ENCODE measurements at regions not wholly inside any gene's neighbourhood (a gene's known extent, or its start where the extent isn't known, plus 50 kb on each side); places are given as distances from the start of the nearest gene placed in this dataset.
"Not testable (repeated sequence)": the region's sequence is repeated elsewhere in the genome, so short reads cannot be mapped to it uniquely, and the experiment has no call there.

DNA sequence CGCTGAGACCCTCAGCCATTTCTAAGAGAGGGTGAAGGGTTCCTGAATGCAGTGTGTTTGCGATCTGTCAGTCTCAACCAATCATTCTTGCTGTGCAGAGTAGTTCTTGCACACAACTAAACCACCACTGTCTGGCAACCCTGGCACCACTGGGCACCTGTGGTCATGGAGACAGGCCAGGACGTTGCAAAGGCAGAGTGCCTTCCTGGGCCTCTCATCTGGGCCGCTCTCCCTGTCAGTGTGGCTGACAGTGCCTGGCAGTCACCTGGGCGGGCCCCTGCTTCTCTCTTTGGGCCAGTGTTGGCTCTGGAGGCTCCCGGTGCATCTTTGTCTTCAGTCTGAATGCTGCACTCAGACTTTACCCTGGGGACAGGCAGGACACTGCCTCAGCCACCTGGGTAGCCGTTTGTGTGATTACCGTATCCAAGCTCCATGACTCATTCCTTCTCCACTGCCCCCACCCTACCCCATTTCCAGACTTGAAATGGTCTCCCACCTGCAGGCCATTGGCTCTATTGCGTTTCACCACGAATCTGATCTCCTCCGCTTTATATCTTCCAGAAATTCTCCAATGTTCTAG, 104.6 kb upstream of the KLF13 start:
- DNase-seq = no peak

DNA sequence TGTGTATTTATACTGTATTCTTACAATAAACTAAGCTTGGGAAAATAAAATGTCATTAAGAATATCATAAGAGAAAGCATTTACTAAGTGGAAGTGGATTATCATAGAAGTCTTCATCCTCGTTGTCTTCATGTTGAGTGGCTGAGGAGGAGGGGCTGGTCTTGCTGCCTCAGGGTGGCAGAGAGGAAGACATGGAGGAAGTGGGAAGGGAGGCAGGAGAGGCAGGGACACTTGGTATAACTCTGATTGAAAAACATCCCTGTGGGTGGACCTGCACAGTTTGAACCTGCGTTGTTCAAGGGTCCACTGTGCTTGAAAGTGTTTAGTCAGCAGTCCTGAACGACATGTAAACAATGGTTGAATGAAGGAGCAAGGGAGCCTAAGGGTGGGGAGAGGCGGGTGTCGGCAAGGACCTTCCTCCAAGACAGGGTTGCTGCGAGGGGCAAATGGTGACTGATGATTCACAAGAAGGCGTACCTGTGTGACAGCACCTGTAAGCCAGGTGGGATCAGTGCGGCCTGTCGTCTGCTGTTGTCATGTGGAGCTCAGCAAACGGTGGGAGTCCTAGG, 103.8 kb upstream of the KLF13 start:
- no peak for DNase-seq

- no peak for DNase-seq
These were observed 102.9 kb upstream of the KLF13 start for GRCh38 chr15:31223478-31224350.

- not testable (repeated sequence) for DNase-seq
These were observed 102.0 kb upstream of the KLF13 start for GRCh38 chr15:31224661-31225060.

DNA sequence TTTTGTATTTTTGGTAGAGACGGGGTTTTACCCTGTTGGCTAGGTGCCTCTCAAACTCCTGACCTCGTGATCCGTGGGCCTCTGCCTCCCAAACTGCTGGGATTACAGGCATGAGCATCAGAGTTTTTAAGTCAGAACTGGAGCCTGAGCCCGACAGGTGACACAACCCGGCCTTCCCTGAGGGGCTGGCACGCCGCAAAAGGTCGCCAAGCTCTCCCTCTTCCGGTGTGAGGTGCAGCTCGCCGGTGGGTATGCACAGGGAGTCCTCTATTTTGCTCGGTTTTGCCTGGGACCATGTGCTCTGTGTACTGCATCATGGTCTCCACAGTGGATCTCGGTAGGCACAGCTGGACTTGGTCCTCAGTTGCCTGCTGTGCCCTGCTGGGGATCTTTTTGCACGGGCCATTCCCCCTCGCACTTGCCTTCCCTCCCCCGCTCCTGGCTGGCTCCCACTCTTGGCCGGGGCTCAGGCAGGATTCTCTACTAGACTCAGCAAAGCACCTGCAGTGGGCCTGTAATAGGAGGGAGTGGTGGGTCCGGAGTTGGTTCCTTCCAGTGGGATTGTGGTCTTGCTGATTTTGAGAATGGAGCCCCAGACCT, 101.2 kb upstream of the KLF13 start:
- DNase-seq = no peak

GRCh38 chr15:31226021-31226420, 100.6 kb upstream of the KLF13 start:
- DNase-seq = no peak

DNA sequence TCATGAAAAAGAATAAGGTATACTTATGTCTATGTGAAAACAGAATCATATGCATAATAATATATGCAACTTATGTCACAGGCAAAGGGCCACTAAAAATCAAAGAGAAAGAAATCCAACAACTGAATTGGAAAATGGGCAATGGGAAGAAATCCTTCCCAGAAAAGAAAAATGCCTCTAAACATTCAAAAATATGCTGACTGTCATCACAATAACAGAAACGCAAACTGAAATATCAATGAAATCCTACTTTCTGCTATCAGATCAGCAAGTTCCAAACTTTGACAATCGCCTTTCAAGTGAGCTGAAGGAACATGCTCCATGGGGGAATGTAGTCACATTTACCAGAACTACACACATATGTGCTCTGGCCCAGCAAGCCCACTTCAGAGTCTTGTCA, 99.4 kb upstream of the KLF13 start:
- DNase-seq = no peak

- DNase-seq = no peak
These were observed 98.6 kb upstream of the KLF13 start for GRCh38 chr15:31228011-31228484.

GRCh38 chr15:31228980-31229826, 97.4 kb upstream of the KLF13 start:
- no peak for DNase-seq

DNA sequence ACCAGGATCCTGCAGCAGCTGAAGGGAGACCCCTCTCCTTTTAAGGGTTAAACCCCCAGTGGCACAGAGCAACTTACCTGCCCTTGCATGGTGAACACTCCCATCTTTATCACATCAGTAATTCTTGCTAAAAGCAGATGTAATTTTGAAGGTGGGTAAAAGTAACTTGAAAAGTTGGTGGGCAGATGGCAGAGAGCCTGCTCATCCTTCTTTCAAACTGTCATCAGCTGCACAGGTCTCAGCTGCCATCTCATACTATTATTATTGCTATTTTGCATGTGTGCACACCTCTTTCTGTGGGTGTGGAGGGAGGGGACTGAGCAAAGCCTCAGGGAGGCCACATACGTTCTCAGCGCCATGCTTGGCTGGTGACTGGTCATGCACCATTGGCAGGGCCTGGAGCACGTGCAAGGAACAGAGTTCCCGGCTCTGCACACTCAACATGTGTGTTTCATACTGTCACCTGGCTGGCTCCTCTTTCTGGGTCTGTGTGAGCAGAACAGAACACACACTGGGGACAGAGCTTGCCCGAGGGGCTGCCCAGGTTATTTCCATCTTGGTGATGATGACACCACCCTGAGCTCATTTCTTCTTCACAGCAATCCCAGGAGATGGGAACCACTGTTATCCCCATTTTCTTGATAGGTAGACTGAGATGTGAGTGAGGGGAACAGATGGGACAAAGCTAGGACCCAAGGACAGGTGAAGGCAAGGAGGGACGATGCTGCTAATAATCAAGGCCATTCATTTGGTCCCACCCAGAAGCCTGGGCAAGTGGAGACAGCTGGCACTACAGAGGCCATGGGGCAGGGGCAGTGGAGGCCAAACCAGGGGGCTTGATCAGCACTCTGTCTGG, 95.8 kb upstream of the KLF13 start:
- no peak for DNase-seq

- DNase-seq = no peak
These were observed 91.8 kb upstream of the KLF13 start for GRCh38 chr15:31234815-31235214.

DNA sequence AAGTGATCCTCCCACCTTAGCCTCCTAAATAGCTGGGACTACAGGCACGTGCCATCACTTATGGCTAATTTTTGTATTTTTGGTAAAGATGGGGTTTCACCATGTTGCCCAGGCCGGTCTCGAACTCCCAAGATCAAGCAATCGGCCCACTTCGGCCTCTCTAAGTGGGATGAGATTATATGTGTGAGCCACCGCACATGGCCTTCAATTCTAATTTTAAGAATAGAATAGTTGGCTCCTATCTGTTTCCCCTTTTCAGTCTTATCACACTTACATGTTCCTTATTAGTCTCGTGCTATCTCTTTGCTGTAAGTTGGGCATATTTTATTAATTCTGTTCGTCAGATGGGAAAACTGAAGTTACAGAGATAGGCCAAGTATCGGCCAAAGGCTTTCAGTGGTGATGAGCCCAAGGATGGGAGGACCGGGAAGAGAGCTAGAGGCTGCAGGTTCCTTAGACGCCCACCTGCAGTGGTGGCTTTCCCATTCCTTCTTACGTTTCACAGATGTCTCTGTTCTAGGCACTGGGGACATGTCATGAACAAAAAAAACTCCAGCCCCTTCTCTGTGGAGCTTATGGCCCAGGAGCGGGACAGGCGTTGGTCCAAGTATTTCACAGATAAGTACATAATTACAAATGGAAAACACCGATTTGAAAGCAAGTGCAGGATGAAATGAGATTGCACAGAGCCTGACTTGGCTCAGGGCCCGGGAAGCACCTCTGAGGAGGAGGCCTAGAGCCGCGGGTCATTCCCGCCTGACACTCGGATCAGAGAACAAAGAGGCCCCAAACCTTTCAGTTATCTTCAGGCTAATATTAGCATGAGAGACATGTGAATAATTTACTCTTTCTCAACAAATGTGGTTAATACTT, 91.1 kb upstream of the KLF13 start:
- no peak for DNase-seq

DNA sequence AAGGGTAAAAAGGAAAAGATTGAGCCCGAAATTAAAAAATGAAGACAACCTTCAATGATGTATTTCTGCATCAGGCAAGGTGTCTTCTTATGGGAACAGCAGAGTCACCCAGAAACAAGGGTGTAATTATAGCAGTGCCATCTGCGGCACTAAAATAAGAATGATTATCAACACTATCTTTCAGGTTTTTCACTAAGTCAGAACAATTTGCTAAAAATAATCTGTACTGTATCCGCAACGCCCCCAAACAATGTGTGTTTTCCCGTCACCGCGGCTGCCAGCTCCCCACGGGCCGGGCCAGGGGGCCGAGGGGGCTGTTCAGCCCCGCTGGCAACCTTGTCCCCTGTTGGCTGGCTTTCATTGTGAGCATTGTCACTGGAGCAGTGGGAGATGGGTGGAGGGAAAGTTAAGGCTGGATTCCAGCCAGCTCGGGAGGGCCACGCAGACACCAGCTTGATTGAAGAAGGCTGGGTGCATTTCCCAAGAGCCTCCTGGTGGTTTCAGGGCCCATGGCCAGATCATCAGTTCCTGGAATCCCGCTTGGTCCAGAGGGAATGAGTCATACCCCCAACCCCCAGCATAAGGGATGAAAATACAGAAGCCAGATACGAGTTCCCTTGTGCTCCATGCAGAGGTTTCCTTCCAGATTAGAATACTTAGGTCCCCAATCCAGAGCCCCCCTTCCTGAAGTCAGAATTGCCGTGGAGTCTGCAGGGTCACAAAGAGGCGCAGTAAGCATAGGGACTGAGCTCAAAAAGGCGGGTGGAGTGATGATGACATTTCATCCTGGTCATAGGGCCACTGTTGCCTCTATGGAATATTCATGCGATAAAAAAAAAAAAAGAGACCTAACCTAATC, 90.2 kb upstream of the KLF13 start:
- DNase-seq = no peak

- DNase-seq = no peak
These were observed 89.7 kb upstream of the KLF13 start for GRCh38 chr15:31237043-31237324.

- DNase-seq = no peak
These were observed 87.7 kb upstream of the KLF13 start for GRCh38 chr15:31238906-31239305.

DNA sequence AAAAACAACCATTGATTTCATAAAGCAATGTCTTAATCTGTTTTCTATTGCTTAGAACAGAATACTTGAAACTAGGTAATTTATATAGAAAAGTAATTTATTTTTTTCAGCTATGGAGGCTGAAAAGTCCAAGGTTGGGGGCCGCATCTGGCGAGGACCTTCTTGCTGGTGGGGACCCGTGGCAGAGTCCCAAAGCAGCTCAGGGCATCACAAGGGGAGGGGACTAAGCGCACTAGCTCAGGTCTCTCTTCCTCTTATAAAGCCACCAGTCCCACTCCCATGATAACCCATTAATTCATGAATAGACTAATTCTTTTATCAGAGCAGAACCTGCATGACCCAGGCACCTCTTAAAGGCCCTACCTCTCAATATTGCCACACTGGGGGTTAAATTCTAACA, 87.2 kb upstream of the KLF13 start:
- DNase-seq = no peak

DNA sequence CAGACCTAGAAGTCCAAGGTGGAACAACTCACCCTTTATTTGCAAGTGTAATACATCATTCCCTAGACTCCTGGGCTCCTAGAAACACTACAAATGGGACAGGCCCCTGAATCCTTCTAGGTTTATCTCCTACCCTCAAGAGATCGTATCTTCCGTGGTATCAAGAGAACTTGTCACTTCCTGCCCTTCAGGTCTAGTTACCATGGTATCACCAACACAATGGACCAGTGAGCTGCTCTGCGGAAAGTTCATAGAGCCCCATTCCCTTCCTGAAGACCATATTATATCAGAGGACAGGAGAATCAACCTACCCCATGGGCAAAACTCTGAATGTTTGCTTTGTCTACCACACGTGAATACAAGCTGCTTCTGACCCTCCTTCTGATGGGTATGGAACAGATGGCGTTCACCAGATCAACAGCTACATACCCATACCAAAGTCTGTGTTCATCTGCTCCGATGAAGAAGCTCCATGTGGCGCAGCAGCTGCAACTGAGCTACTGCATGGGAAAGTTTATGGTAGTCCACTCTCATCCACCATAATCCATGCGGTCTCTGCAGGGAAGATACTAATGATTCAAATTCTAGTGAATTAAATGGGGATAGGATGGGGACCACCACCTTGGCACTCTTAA, 84.6 kb upstream of the KLF13 start:
- peak in 3 of 5 experiments; percentile 25 to 89 (median 63) for DNase-seq

- DNase-seq = no peak
These were observed 82.7 kb upstream of the KLF13 start for GRCh38 chr15:31243895-31244294.

- peak in 1 of 5 experiments; percentile 31 for DNase-seq
These were observed 81.4 kb upstream of the KLF13 start for GRCh38 chr15:31245135-31245689.
